ENCODE measurements at regions not wholly inside any gene's neighbourhood (a gene's known extent, or its start where the extent isn't known, plus 50 kb on each side); places are given as distances from the start of the nearest gene placed in this dataset.

- DNase-seq: no peak
These were observed 140.9 kb downstream of the EDN1 start for GRCh38 chr6:12431023-12431422.

GRCh38 chr6:12436224-12436623 is 146.1 kb downstream of the EDN1 start:
- DNase-seq: no peak

- DNase-seq: no peak
These were observed 146.5 kb downstream of the EDN1 start for GRCh38 chr6:12436683-12437082.

DNA sequence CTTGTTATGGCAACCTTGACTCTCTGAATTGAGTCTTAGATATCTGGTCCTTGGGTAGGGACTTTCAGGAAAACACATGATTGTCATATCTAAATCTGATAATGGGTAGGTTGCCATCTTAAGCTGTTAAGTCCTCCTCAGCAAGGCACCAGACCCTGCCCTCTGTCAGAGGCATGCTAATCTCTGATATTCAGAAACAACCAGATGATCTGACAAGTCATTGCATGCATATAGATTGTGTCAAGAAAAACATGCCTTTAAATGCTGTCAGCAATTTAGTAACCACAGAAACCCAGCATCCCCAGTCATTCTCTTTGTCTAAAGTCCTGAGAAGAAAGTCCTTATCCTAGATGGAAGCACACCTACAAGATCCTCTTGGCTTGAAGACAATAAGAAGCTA is 149.1 kb downstream of the EDN1 start:
- no peak for DNase-seq

DNA sequence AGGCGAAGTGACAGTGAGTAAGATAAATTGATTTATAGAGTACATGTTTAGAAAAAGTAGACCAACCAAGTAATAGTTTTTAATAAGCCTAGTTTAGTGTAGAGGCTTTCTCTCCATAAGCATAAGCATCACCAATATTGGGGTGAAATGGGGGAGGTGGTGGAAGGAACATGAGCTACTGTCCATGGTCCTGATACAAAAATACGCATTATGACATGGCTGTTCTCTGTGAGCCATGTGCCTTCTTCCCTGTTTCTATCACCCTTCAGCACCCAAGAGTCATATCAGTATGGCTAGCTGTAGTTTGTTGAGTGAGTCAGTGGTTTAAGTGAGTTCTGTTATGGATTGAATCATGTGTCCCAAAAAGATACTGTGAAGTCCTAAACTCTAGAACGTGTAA is 150.8 kb downstream of the EDN1 start:
- no peak for DNase-seq

DNA sequence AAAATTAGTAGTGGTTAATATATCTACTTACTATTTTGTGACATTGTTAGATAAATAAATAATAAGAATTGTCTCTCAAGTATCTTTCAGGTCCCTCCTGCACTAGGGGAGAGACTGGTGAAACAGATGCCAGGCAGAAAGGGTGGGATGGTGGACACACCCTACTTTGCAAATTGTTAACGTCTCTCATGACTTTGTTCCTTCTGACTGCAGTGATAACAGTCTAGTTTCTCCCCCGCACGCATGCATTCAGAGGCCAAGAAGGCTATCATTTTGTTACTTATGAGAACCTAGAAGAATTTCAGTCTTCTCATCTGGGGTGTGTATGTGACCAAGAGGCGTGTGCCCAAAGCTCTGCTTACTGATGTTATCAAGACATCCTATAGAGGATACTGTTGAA is 152.3 kb downstream of the EDN1 start:
- no peak for DNase-seq

GRCh38 chr6:12446394-12446793 is 156.2 kb downstream of the EDN1 start:
- no peak for DNase-seq

DNA sequence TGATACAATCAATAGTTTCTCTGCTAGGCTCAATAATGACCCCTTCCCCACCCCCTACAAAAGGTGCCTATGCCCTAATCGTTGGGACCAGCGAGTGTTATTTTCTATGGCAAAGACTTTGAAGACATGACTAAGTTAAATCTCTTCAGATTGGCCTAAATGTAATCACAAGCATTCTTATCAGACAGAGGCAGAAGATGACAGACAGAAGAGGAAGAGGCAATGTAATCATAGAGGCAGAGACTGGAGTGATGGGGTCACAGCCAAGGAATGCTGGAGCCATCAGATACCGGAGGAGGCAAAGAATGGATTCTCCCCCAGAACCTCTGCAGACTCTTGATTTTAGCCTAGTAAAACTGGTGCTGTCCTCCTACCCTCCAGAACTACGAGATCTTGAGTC is 159.3 kb downstream of the EDN1 start:
- DNase-seq: no peak

- no peak for DNase-seq
These were observed 160.3 kb downstream of the EDN1 start for GRCh38 chr6:12450467-12450866.

- DNase-seq: no peak
These were observed 166.2 kb downstream of the EDN1 start for GRCh38 chr6:12456343-12456742.

- DNase-seq: no peak
These were observed 166.9 kb downstream of the EDN1 start for GRCh38 chr6:12457094-12457493.

- DNase-seq: no peak
These were observed 168.4 kb downstream of the EDN1 start for GRCh38 chr6:12458558-12458957.

- no peak for DNase-seq
These were observed 169.9 kb downstream of the EDN1 start for GRCh38 chr6:12459945-12460661.

DNA sequence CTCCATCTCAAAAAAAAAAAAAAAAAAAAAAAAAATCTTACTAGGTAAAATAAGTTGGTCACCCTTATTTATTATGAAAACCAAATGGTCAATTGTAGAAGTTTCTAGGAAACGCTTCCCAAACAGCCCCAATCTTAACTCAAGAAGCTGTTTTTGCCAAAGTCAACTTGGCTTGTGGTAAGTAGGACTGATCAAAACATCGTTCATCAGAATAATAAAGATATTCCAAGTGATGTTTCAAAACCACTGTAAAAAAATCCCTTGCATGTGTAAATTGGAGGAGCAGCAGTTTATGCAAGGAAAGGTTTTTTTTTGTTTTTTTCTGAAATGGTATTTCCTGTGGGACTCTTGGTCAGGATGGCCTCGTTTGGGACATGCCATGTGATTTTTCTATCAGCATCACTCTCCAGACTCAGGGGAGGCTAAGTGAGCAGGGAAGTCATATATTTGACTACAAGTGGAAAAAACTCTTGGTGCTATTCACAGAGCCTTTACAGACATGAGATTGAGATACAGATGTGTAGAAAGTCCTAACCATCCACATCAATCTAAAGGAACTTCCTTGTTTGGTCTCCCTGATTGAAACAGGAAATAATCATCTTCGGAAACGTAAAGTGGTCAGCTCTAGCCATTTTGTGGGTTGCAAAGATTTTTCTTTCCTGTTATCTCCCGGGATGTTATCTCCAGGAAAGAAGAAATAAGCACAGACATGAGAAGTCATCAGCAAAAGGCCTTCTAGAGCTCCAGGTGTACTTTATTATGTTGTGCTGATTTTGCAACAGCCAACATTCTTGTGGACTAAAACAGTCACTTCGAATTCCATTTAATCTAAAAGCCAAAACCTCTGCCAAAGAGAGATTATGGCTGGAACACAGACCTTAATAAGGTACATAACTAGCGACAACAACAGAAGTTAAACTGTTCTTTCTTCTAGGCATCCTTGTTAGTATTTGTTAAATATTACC is 177.8 kb downstream of the EDN1 start:
- no peak for DNase-seq

GRCh38 chr6:12472601-12473038 is 182.5 kb downstream of the EDN1 start:
- DNase-seq: no peak

- no peak for DNase-seq
These were observed 183.3 kb downstream of the EDN1 start for GRCh38 chr6:12473494-12473893.

- DNase-seq: no peak
These were observed 184.3 kb downstream of the EDN1 start for GRCh38 chr6:12474167-12475140.

GRCh38 chr6:12476484-12476883 is 186.3 kb downstream of the EDN1 start:
- DNase-seq: no peak

DNA sequence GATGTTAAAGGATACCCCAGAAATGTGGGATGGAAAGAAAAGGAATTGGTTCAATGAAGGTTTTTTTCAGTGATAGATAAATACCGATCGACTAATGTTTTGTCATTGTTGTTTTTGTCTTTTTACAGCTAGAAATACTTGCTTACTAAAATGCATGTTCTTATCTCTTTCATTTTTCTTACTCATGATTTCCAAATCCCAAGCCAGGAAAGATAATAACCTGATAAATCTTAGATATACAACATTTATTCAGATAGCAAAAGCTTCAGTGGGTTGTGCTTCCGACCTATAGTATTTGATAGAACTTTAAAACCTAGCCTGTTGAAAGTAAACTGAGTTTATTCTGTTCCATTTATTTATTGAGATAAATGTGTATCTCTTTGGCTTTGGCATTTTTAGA is 187.5 kb downstream of the EDN1 start:
- DNase-seq: no peak

- no peak for DNase-seq
These were observed 188.8 kb downstream of the EDN1 start for GRCh38 chr6:12478921-12479320.

DNA sequence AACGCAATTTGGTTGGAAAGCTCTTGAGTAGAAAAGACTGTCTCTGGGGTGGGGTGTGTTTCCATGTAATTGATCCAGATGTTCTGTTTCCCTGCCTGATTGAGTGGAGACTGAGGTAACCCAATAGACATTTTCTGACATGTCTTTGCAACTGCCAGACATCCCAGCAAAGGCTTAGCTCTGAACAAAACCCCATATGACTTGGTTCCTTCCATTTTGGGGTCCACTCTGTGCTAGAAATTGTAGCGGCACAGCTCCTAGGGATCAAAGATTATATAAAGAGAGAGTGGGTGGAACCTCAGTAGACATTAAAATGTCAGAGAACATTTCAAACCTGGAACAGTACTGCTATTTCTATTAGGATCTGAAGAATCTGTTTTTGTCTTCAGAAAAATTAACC is 189.3 kb downstream of the EDN1 start:
- DNase-seq: no peak

DNA sequence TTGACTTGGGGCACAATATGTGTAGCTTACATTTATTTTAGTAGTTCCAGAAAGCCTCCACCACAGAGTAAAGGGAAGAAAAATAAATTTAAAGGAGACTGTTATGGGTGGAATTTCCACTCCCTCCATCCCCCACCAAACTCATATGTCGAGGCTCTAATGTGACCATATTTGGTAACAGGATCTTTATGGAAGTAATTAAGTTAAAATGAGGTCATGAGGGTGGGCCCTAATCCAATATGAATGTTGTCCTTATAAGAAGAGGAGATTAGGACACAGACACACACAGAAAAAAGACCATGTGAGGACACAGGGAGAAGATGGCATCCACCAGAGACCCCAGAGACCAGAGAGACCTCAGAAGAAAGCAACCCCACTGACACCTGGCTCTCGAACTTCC is 189.7 kb downstream of the EDN1 start:
- DNase-seq: no peak

DNA sequence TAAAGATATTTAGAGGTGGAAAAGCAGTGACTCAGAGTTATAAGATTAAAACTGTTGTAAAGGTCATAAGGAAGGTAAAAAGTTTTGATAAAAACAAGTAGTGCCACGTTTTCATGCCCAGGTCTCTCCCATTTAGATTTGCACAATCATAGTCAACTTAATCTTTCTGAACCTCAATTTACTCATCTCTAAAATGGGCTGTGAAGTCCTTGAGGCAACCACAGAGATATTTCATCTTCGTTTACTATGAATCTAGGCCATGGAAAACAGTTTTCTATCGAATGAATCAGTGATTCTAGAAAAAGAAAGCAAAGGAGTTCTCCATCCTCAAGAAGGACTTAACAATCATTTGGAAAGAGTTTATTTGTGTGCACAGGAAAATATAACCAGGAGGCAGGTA is 190.2 kb downstream of the EDN1 start:
- no peak for DNase-seq
